HCT116 (cell line): ENCODE measurements at regions not wholly inside any gene's neighbourhood (a gene's known extent, or its start where the extent isn't known, plus 50 kb on each side); places are given as distances from the start of the nearest gene placed in this dataset.

Source experiments
- ATAC-seq: fragments of 200-7000 bp; cut with Tn5 transposase; 2 replicates; pipeline ENCODE4 v1.9.1; 2020; ENCODE audit warnings: mild to moderate bottlenecking, moderate library complexity
- BruUV-seq: library from RNA; stranded (reverse); fragments of 400-500 nt; replicated peaks from 2 replicates; lab custom pipeline; 2021; lab: Mats Ljungman, UMichigan
- CTCF ChIA-PET: fragments of 300-600 bp; sonication (Branson Sonifier 250); formaldehyde crosslinking; loops from one replicate; lab custom pipeline; 2021; ENCODE audit warnings: antibody characterized with exemption; lab: Charles Lee
- POLR2A ChIA-PET: fragments of 300-600, 350-600 bp; sonication (Branson Sonifier 250); formaldehyde crosslinking; loops from one replicate; lab custom pipeline; 2021; ENCODE audit warnings: antibody characterized with exemption; lab: Charles Lee
- RAD21 ChIA-PET, 2 experiments: fragments of 300-600 bp; sonication (Branson Sonifier 250); formaldehyde crosslinking; loops; one replicate each; lab custom pipeline; 2023; ENCODE audit warnings: low total read pairs in 2 of 2; ENCODE audit not compliant: uncharacterized antibody in 2 of 2, unreplicated experiment in 2 of 2, low non-redundant PET in 1 of 2; lab: Charles Lee
- DNase-seq: peaks from one replicate; pipeline ENCODE4 v3.0.0-alpha.2; 2010; ENCODE audit warnings: low read depth, low spot score
- H2AFZ ChIP-seq: fragments of 200-600 bp; shearing (Covaris generic), sonication (generic); 2 replicates; pipeline ENCODE4 v1.6.1; 2017; ENCODE audit warnings: low read depth, mixed run types, mixed read lengths, antibody characterized with exemption, low read length; ENCODE audit not compliant: poor library complexity, severe bottlenecking
- H3K27ac ChIP-seq: 2 replicates; pipeline ENCODE4 v1.5.1; 2012; ENCODE audit warnings: low read depth, low read length
- H3K27me3 ChIP-seq: fragments of 200-600 bp; sonication (generic); 2 replicates; pipeline ENCODE4 v1.6.1; 2016; ENCODE audit warnings: mixed run types, low read length, mixed read lengths; ENCODE audit not compliant: insufficient read depth
- H3K36me3 ChIP-seq, 2 experiments: fragments of 200-500 bp in 1 of 2; fragments of 200-600 bp in 1 of 2; sonication (Bioruptor generic) in 1 of 2; sonication (generic) in 1 of 2; 2 replicates each; pipeline versions ENCODE4 v1.5.1 to v1.6.1; 2014 to 2016; ENCODE audit warnings: low read length in 2 of 2, inconsistent platforms in 1 of 2, mixed read lengths in 1 of 2, mixed run types in 1 of 2; ENCODE audit not compliant: insufficient read depth in 2 of 2, control insufficient read depth in 1 of 2
- H3K4me1 ChIP-seq, 2 experiments: fragments of 200-600 bp in 1 of 2; sonication (generic) in 1 of 2; 2 replicates each; pipeline versions ENCODE4 v1.5.1 to v1.6.1; 2012 to 2017; ENCODE audit warnings: low read length in 2 of 2, inconsistent platforms in 1 of 2, mild to moderate bottlenecking in 1 of 2, mixed read lengths in 1 of 2, mixed run types in 1 of 2, moderate library complexity in 1 of 2; ENCODE audit not compliant: insufficient read depth in 2 of 2, control insufficient read depth in 1 of 2
- H3K4me2 ChIP-seq: fragments of 200-600 bp; sonication (generic); 2 replicates; pipeline ENCODE4 v1.6.1; 2017; ENCODE audit warnings: mixed run types, low read length, mixed read lengths
- H3K4me3 ChIP-seq, 2 experiments: fragments of 200-600 bp in 1 of 2; sonication (generic) in 1 of 2; replicated peaks in 1 of 2; 2 replicates each; pipeline ENCODE4 v1.5.1; 2011 to 2016; ENCODE audit warnings: low read length in 2 of 2, control low read depth in 1 of 2, low read depth in 1 of 2, mild to moderate bottlenecking in 1 of 2, mixed read lengths in 1 of 2, mixed run types in 1 of 2
- H3K79me2 ChIP-seq: fragments of 200-600 bp; sonication (generic); 2 replicates; pipeline ENCODE4 v1.6.1; 2017; ENCODE audit warnings: mild to moderate bottlenecking, mixed run types, low read length, moderate library complexity, mixed read lengths; ENCODE audit not compliant: insufficient read depth
- H3K9ac ChIP-seq: fragments of 200-600 bp; sonication (generic); 2 replicates; pipeline ENCODE4 v1.6.1; 2016; ENCODE audit warnings: low read length, mixed read lengths
- H3K9me2 ChIP-seq: fragments of 200-600 bp; sonication (generic), shearing (Covaris generic); 2 replicates; pipeline ENCODE4 v1.6.1; 2017; ENCODE audit warnings: mixed run types, mild to moderate bottlenecking, moderate library complexity; ENCODE audit not compliant: insufficient read depth
- H3K9me3 ChIP-seq, 2 experiments: fragments of 200-500 bp in 1 of 2; fragments of 200-600 bp in 1 of 2; sonication (Bioruptor generic) in 1 of 2; sonication (generic) in 1 of 2; 2 replicates each; pipeline ENCODE4 v1.6.1; 2014 to 2017; ENCODE audit warnings: low read length in 2 of 2, mixed read lengths in 2 of 2, inconsistent platforms in 1 of 2, low read depth in 1 of 2, mild to moderate bottlenecking in 1 of 2, mixed run types in 1 of 2, moderate library complexity in 1 of 2; ENCODE audit not compliant: control insufficient read depth in 1 of 2, insufficient read depth in 1 of 2
- H4K20me1 ChIP-seq: fragments of 200-600 bp; sonication (generic), shearing (Covaris generic); 2 replicates; pipeline ENCODE4 v1.6.1; 2017; ENCODE audit warnings: mixed run types, mild to moderate bottlenecking, moderate library complexity; ENCODE audit not compliant: insufficient read depth
- ATF3 ChIP-seq: IDR thresholded peaks from 2 replicates; pipeline ENCODE4 v1.6.1; 2012
- CBX3 ChIP-seq: IDR thresholded peaks from 2 replicates; pipeline ENCODE4 v1.6.1; 2012; ENCODE audit warnings: low read depth
- CEBPB ChIP-seq: IDR thresholded peaks from 2 replicates; pipeline ENCODE4 v1.6.1; 2012; ENCODE audit warnings: low read depth
- EGR1 ChIP-seq: IDR thresholded peaks from 2 replicates; pipeline ENCODE4 v1.6.1; 2012; ENCODE audit warnings: low read depth
- EZH2phosphoT487 ChIP-seq: fragments of 200-600 bp; IDR thresholded peaks from 2 replicates; pipeline ENCODE4 v1.6.1; 2018; ENCODE audit warnings: antibody characterized with exemption, borderline replicate concordance
- FOSL1 ChIP-seq: IDR thresholded peaks from 2 replicates; pipeline ENCODE4 v1.6.1; 2012; ENCODE audit warnings: low read depth
- JUND ChIP-seq: IDR thresholded peaks from 2 replicates; pipeline ENCODE4 v1.6.1; 2012
- POLR2A ChIP-seq: IDR thresholded peaks from 2 replicates; pipeline ENCODE4 v1.7.0; 2011; ENCODE audit warnings: borderline replicate concordance; ENCODE audit not compliant: insufficient read depth, insufficient read length; ENCODE audit errors: extremely low read depth
- POLR2AphosphoS5 ChIP-seq: IDR thresholded peaks from 2 replicates; pipeline ENCODE4 v1.6.1; 2011; ENCODE audit warnings: mild to moderate bottlenecking, low read depth, low read length, moderate library complexity
- SIN3A ChIP-seq: IDR thresholded peaks from 2 replicates; pipeline ENCODE4 v1.6.1; 2012; ENCODE audit warnings: low read depth
- SRF ChIP-seq: IDR thresholded peaks from 2 replicates; pipeline ENCODE4 v1.6.1; 2012; ENCODE audit warnings: low read depth
- TCF7L2 ChIP-seq: IDR thresholded peaks from 2 replicates; pipeline ENCODE4 v1.7.0; 2011; ENCODE audit warnings: borderline replicate concordance, inconsistent platforms; ENCODE audit not compliant: insufficient read depth, insufficient read length; ENCODE audit errors: extremely low read depth
- YY1 ChIP-seq: IDR thresholded peaks from 2 replicates; pipeline ENCODE4 v1.6.1; 2011; ENCODE audit warnings: low read length, low read depth, moderate library complexity, mild to moderate bottlenecking; ENCODE audit not compliant: insufficient replicate concordance; ENCODE audit errors: extremely low read depth
- ZNF274 ChIP-seq: fragments of 200-500 bp; sonication (Bioruptor generic); IDR thresholded peaks from 2 replicates; pipeline ENCODE4 v1.6.1; 2014; ENCODE audit warnings: mild to moderate bottlenecking, low read depth, low read length, inconsistent platforms
- intact Hi-C: fragments of 100-400 bp; cut with micrococcal nuclease; formaldehyde crosslinking; loops from 2 replicates; pipeline ENCODE4 v1.10.0; 2022

- ChIA-PET POLR2A (no interaction called here), RAD21 (no interaction called here), CTCF (no interaction called here)
- H2AFZ ChIP-seq = no peak overlapping the region
- H3K4me1 ChIP-seq = no peaks in the 10 kb centered on the region
- H3K9me3 ChIP-seq = no peaks in the 10 kb centered on the region
- ATAC-seq (no peak), DNase-seq (no peak)
- H3K9ac ChIP-seq = no peak overlapping the region
- no peaks in the 10 kb centered on the region for H3K36me3 ChIP-seq
- H3K79me2 ChIP-seq = no peaks in the 10 kb centered on the region
- intact Hi-C loops = no loop called here
- no peak overlapping the region for H3K4me2 ChIP-seq
- no peaks in the 10 kb centered on the region for H3K9me2 ChIP-seq
- peaks cover 13% of the 10 kb centered on the region; the same call in 1 of the 2 replicates for H3K27me3 ChIP-seq
- H3K27ac ChIP-seq = no peak overlapping the region
- TF ChIP-seq CEBPB (no peak), FOSL1 (no peak), EGR1 (no peak), POLR2AphosphoS5 (no peak), JUND (no peak), ZNF274 (no peak), EZH2phosphoT487 (no peak), SIN3A (no peak), TCF7L2 (no peak), YY1 (no peak), CBX3 (no peak), SRF (no peak), POLR2A (no peak), ATF3 (no peak)
- TF ChIP-seq, all 23 proteins: peak for 0
- no TSS peak for BruUV-seq
- Histone ChIP-seq H3K4me3 (no peak overlapping the region), H4K20me1 (no peaks in the 10 kb centered on the region)
Measured at GRCh38 chr1:2948001-2948750, 73.1 kb upstream of the ACTRT2 start.
